Neuronal stem cell (in vitro differentiated cells): ENCODE measurements at regions not wholly inside any gene's neighbourhood (a gene's known extent, or its start where the extent isn't known, plus 50 kb on each side); places are given as distances from the start of the nearest gene placed in this dataset.
"Not testable (repeated sequence)": the region's sequence is repeated elsewhere in the genome, so short reads cannot be mapped to it uniquely, and the experiment has no call there.

Source experiments
- DNase-seq: peaks from one replicate; pipeline ENCODE4 v3.0.0-alpha.2; 2013; ENCODE audit warnings: low spot score
- H2AFZ ChIP-seq: one replicate; pipeline ENCODE4 v1.6.1; 2013; ENCODE audit warnings: mild to moderate bottlenecking, low read length, inconsistent platforms
- H2AK5ac ChIP-seq: 2 replicates; pipeline ENCODE4 v1.6.1; 2013; ENCODE audit warnings: low read depth, mild to moderate bottlenecking, inconsistent platforms, low read length, moderate library complexity, mixed read lengths
- H2BK120ac ChIP-seq: 2 replicates; pipeline ENCODE4 v1.6.1; 2013; ENCODE audit warnings: low read depth, mild to moderate bottlenecking, inconsistent platforms, low read length, moderate library complexity, mixed read lengths
- H2BK12ac ChIP-seq: one replicate; pipeline ENCODE4 v1.6.1; 2013; ENCODE audit warnings: low read length, inconsistent platforms
- H2BK15ac ChIP-seq: 2 replicates; pipeline ENCODE4 v1.6.1; 2013; ENCODE audit warnings: mild to moderate bottlenecking, low read length, inconsistent platforms, mixed read lengths
- H2BK5ac ChIP-seq: one replicate; pipeline ENCODE4 v1.6.1; 2013; ENCODE audit warnings: inconsistent platforms, mild to moderate bottlenecking, low read length, moderate library complexity
- H3K14ac ChIP-seq: one replicate; pipeline ENCODE4 v1.6.1; 2013; ENCODE audit warnings: low read length, inconsistent platforms
- H3K18ac ChIP-seq: 2 replicates; pipeline ENCODE4 v1.6.1; 2013; ENCODE audit warnings: low read length, inconsistent platforms
- H3K23ac ChIP-seq: 2 replicates; pipeline ENCODE4 v1.6.1; 2013; ENCODE audit warnings: low read depth, mild to moderate bottlenecking, mixed read lengths, low read length, inconsistent platforms; ENCODE audit not compliant: poor library complexity
- H3K27ac ChIP-seq: replicated peaks from 3 replicates; pipeline ENCODE4 v1.5.1; 2013; ENCODE audit warnings: low read length, inconsistent platforms
- H3K27me3 ChIP-seq, 3 experiments: 2 replicates each; pipeline ENCODE4 v1.6.1; 2013; ENCODE audit warnings: low read length in 3 of 3, mild to moderate bottlenecking in 2 of 3, inconsistent platforms in 1 of 3, low read depth in 1 of 3, mixed read lengths in 1 of 3, moderate library complexity in 1 of 3; ENCODE audit not compliant: control insufficient read depth in 3 of 3, insufficient read depth in 3 of 3
- H3K36me3 ChIP-seq, 2 donors: replicated peaks in 1 of 2; 2 replicates each; pipeline ENCODE4 v1.6.1; 2013; ENCODE audit warnings: low read length in 2 of 2; ENCODE audit not compliant: control insufficient read depth in 2 of 2, insufficient read depth in 2 of 2
- H3K4ac ChIP-seq: 2 replicates; pipeline ENCODE4 v1.6.1; 2013; ENCODE audit warnings: inconsistent platforms, mild to moderate bottlenecking, low read length, moderate library complexity
- H3K4me1 ChIP-seq, 2 donors: 1 replicate in 1 of 2; 2 replicates in 1 of 2; pipeline ENCODE4 v1.6.1; 2013; ENCODE audit warnings: low read length in 2 of 2, low read depth in 1 of 2; ENCODE audit not compliant: control insufficient read depth in 2 of 2, insufficient read depth in 1 of 2
- H3K4me2 ChIP-seq: one replicate; pipeline ENCODE4 v1.6.1; 2013; ENCODE audit warnings: mild to moderate bottlenecking, low read length, inconsistent platforms; ENCODE audit not compliant: insufficient read depth, poor library complexity, severe bottlenecking
- H3K4me3 ChIP-seq, 2 donors: 2 replicates each; pipeline ENCODE4 v1.5.1; 2013; ENCODE audit warnings: low read length in 2 of 2, mild to moderate bottlenecking in 2 of 2, inconsistent platforms in 1 of 2, moderate library complexity in 1 of 2
- H3K79me1 ChIP-seq: one replicate; pipeline ENCODE4 v1.6.1; 2013; ENCODE audit warnings: low read depth, mild to moderate bottlenecking, inconsistent platforms, low read length, moderate library complexity
- H3K9ac ChIP-seq: one replicate; pipeline ENCODE4 v1.6.1; 2013; ENCODE audit warnings: mild to moderate bottlenecking, low read depth, low read length, inconsistent platforms; ENCODE audit not compliant: poor library complexity
- H3K9me3 ChIP-seq, 2 donors: replicated peaks in 1 of 2; 2 replicates each; pipeline versions ENCODE3 to v1.6.1; 2013; ENCODE audit warnings: low read length in 2 of 2, mild to moderate bottlenecking in 2 of 2, inconsistent platforms in 1 of 2, low read depth in 1 of 2, mixed read lengths in 1 of 2, moderate library complexity in 1 of 2; ENCODE audit not compliant: control insufficient read depth in 2 of 2, insufficient read depth in 1 of 2
- H4K8ac ChIP-seq: one replicate; pipeline ENCODE4 v1.6.1; 2013; ENCODE audit warnings: low read depth, mild to moderate bottlenecking, inconsistent platforms, low read length, moderate library complexity
- H4K91ac ChIP-seq: one replicate; pipeline ENCODE4 v1.6.1; 2013; ENCODE audit warnings: low read length, low read depth, mild to moderate bottlenecking, inconsistent platforms; ENCODE audit not compliant: poor library complexity
- WGBS, 2 donors: extraction: QIAGEN DNeasy Blood & Tissue Kit; methylation state at CpG; one replicate each; pipeline ENCODE4 v1.1.7; 2013; ENCODE audit warnings: missing lambda C conversion rate in 2 of 2, mixed read lengths in 1 of 2; ENCODE audit not compliant: insufficient read length in 2 of 2, insufficient replicate concordance in 1 of 2; ENCODE audit errors: extremely low coverage in 2 of 2; 5-methylcytosine and 5-hydroxymethylcytosine counted together

- WGBS, 2 donors: no CpG with 5 or more reads among the region's 2 CpGs
- no peak overlapping the region for H3K9ac ChIP-seq
- no peak overlapping the region for H3K4me2 ChIP-seq
- H3K27me3 ChIP-seq: no peaks in the 10 kb centered on the region
- H3K4me1 ChIP-seq: no peaks in the 10 kb centered on the region
- no peak overlapping the region for H2BK120ac ChIP-seq
- H3K9me3 ChIP-seq: no peaks in the 10 kb centered on the region
- H3K4ac ChIP-seq: no peak overlapping the region
- no peak overlapping the region for H4K8ac ChIP-seq
- no peak overlapping the region for H3K27ac ChIP-seq
- no peak for DNase-seq
- H3K18ac ChIP-seq: no peak overlapping the region
- no peak overlapping the region for H2AK5ac ChIP-seq
- H3K36me3 ChIP-seq: no peaks in the 10 kb centered on the region
- H3K79me1 ChIP-seq: no peaks in the 10 kb centered on the region
- no peak overlapping the region for H4K91ac ChIP-seq
- H2AFZ ChIP-seq: no peak overlapping the region
- no peak overlapping the region for H2BK5ac ChIP-seq
- no peak overlapping the region for H3K14ac ChIP-seq
- no peak overlapping the region for H3K4me3 ChIP-seq
- no peak overlapping the region for H2BK12ac ChIP-seq
- no peak overlapping the region for H3K23ac ChIP-seq
- no peak overlapping the region for H2BK15ac ChIP-seq
These were observed 97.9 kb downstream of the TMEM168 start for GRCh38 chr7:112692333-112692732.

- not testable (repeated sequence) for H3K14ac ChIP-seq, H3K9me3 ChIP-seq, H4K91ac ChIP-seq, H2BK12ac ChIP-seq, H2BK15ac ChIP-seq, H3K36me3 ChIP-seq, H3K23ac ChIP-seq, DNase-seq, H3K27me3 ChIP-seq, H2AK5ac ChIP-seq, H4K8ac ChIP-seq, H2AFZ ChIP-seq, H3K4me3 ChIP-seq, H2BK5ac ChIP-seq, H2BK120ac ChIP-seq, H3K4me1 ChIP-seq, H3K4ac ChIP-seq, H3K79me1 ChIP-seq, H3K27ac ChIP-seq, H3K18ac ChIP-seq, H3K9ac ChIP-seq, H3K4me2 ChIP-seq
- WGBS, 2 donors: no CpG with 5 or more reads among the region's 30 CpGs
These were observed 93.0 kb downstream of the TMEM168 start for GRCh38 chr7:112697211-112697610.

GRCh38 chr7:112699725-112700513 lies 90.3 kb downstream of the TMEM168 start:
- Histone ChIP-seq H4K8ac (no peak overlapping the region), H3K14ac (no peak overlapping the region), H2AK5ac (no peak overlapping the region), H2BK120ac (no peak overlapping the region), H3K79me1 (no peaks in the 10 kb centered on the region), H3K23ac (no peak overlapping the region), H3K9ac (no peak overlapping the region), H3K4me3 (no peak overlapping the region), H3K27me3 (no peaks in the 10 kb centered on the region), H3K27ac (no peak overlapping the region), H3K4me1 (peaks cover 0 to 1% of the 10 kb centered on the region in 2 donors), H3K18ac (no peak overlapping the region), H4K91ac (no peak overlapping the region), H3K4me2 (no peak overlapping the region), H3K4ac (no peak overlapping the region), H3K9me3 (no peaks in the 10 kb centered on the region), H2BK5ac (no peak overlapping the region), H2BK15ac (no peak overlapping the region), H2AFZ (no peak overlapping the region), H2BK12ac (no peak overlapping the region), H3K36me3 (no peaks in the 10 kb centered on the region)
- no peak for DNase-seq
- WGBS, 2 donors: no CpG with 5 or more reads among the region's 4 CpGs

GRCh38 chr7:112701456-112701855 lies 88.7 kb downstream of the TMEM168 start:
- Histone ChIP-seq H3K4me3 (no peak overlapping the region), H2AFZ (no peak overlapping the region), H2BK12ac (no peak overlapping the region), H3K14ac (no peak overlapping the region), H3K4me1 (peaks cover 0 to 1% of the 10 kb centered on the region in 2 donors), H3K36me3 (no peaks in the 10 kb centered on the region), H2BK120ac (no peak overlapping the region), H4K91ac (no peak overlapping the region), H3K27ac (no peak overlapping the region), H2BK15ac (no peak overlapping the region), H3K27me3 (no peaks in the 10 kb centered on the region), H3K79me1 (no peaks in the 10 kb centered on the region), H3K4ac (no peak overlapping the region), H2BK5ac (no peak overlapping the region), H3K4me2 (no peak overlapping the region), H3K9me3 (no peaks in the 10 kb centered on the region), H3K18ac (no peak overlapping the region), H3K23ac (no peak overlapping the region), H3K9ac (no peak overlapping the region), H4K8ac (no peak overlapping the region), H2AK5ac (no peak overlapping the region)
- no peak for DNase-seq
- no CpG with 5 or more reads among the region's 3 CpGs for WGBS, 2 donors
